ENCODE measurements at regions not wholly inside any gene's neighbourhood (a gene's known extent, or its start where the extent isn't known, plus 50 kb on each side); places are given as distances from the start of the nearest gene placed in this dataset.
"Not testable (repeated sequence)": the region's sequence is repeated elsewhere in the genome, so short reads cannot be mapped to it uniquely, and the experiment has no call there.

GRCh38 chr2:89979826-89980537 is 1288.5 kb downstream of the RPIA start:
- not testable (repeated sequence) for DNase-seq

- DNase-seq, result not testable (repeated sequence)
Measured at GRCh38 chr2:89982246-89982645, 1290.8 kb downstream of the RPIA start.

GRCh38 chr2:89985650-89986049 is 1294.2 kb downstream of the RPIA start:
- not testable (repeated sequence) for DNase-seq

- not testable (repeated sequence) for DNase-seq
Measured at GRCh38 chr2:89986532-89986931, 1295.1 kb downstream of the RPIA start.

GRCh38 chr2:89996779-89997178 is 1305.3 kb downstream of the RPIA start:
- not testable (repeated sequence) for DNase-seq

- not testable (repeated sequence) for DNase-seq
Measured at GRCh38 chr2:90004553-90004952, 1313.1 kb downstream of the RPIA start.

GRCh38 chr2:90010442-90011100 is 1319.1 kb downstream of the RPIA start:
- not testable (repeated sequence) for DNase-seq

- not testable (repeated sequence) for DNase-seq
Measured at GRCh38 chr2:90011101-90011443, 1319.6 kb downstream of the RPIA start.

GRCh38 chr2:90019908-90020307 is 1328.4 kb downstream of the RPIA start:
- DNase-seq, result not testable (repeated sequence)

- DNase-seq, result not testable (repeated sequence)
Measured at GRCh38 chr2:90021234-90021633, 1329.8 kb downstream of the RPIA start.

GRCh38 chr2:90027231-90027643 is 1335.8 kb downstream of the RPIA start:
- DNase-seq, result not testable (repeated sequence)

- DNase-seq, result not testable (repeated sequence)
Measured at GRCh38 chr2:90028381-90029079, 1337.1 kb downstream of the RPIA start.

- DNase-seq, result not testable (repeated sequence)
Measured at GRCh38 chr2:90029080-90029428, 1337.6 kb downstream of the RPIA start.

- DNase-seq, result not testable (repeated sequence)
Measured at GRCh38 chr2:90032269-90032668, 1340.8 kb downstream of the RPIA start.

GRCh38 chr2:90036335-90036734 is 1344.9 kb downstream of the RPIA start:
- DNase-seq, result peak in 1 of 2 experiments; percentile 27

GRCh38 chr2:90039093-90039492 is 1347.6 kb downstream of the RPIA start:
- not testable (repeated sequence) for DNase-seq

GRCh38 chr2:90047776-90048175 is 1356.3 kb downstream of the RPIA start:
- not testable (repeated sequence) for DNase-seq

- not testable (repeated sequence) for DNase-seq
Measured at GRCh38 chr2:90052113-90052631, 1360.7 kb downstream of the RPIA start.

GRCh38 chr2:90069290-90069894 is 1377.9 kb downstream of the RPIA start:
- peak; percentile 55 to 83 for DNase-seq

- DNase-seq, result no peak
Measured at GRCh38 chr2:90076311-90076710, 1384.8 kb downstream of the RPIA start.

- DNase-seq, result no peak
Measured at GRCh38 chr2:90077948-90078347, 1386.5 kb downstream of the RPIA start.

- DNase-seq, result no peak
Measured at GRCh38 chr2:90079374-90079773, 1387.9 kb downstream of the RPIA start.

GRCh38 chr2:90087792-90088191 is 1396.3 kb downstream of the RPIA start:
- peak in 1 of 2 experiments; percentile 13 for DNase-seq

All from NCI-H526 (cell line).